Activated T-helper 1 cell treated with anti-CD3 and anti-CD28 coated beads, Interleukin-12 subunit alpha, Interleukin-12 subunit beta, Interleukin-2, Interleukin-4 antibody, amounts not matched to agents 30 ng/mL and 10 ng/mL and 1 ng/mL, durations not matched to agents 14 hours and 24 hours and 36 hours (primary cell): ENCODE measurements at regions not wholly inside any gene's neighbourhood (a gene's known extent, or its start where the extent isn't known, plus 50 kb on each side); places are given as distances from the start of the nearest gene placed in this dataset.

Source experiments
- DNase-seq: peaks from one replicate; pipeline ENCODE4 v3.0.0; 2021; ENCODE audit warnings: low spot score
- H3K27ac Mint-ChIP-seq: one replicate; pipeline ENCODE4 v1.8.0; 2021; ENCODE audit warnings: mild to moderate bottlenecking, mixed read lengths
- H3K27me3 Mint-ChIP-seq: one replicate; pipeline ENCODE4 v1.8.0; 2022; ENCODE audit warnings: mild to moderate bottlenecking, moderate library complexity, mixed read lengths; ENCODE audit not compliant: insufficient read depth
- H3K36me3 Mint-ChIP-seq: one replicate; pipeline ENCODE4 v1.8.0; 2021; ENCODE audit warnings: low read depth, mixed read lengths
- H3K4me1 Mint-ChIP-seq: one replicate; pipeline ENCODE4 v1.8.0; 2021; ENCODE audit warnings: low read depth, mixed read lengths
- H3K4me3 Mint-ChIP-seq: one replicate; pipeline ENCODE4 v1.8.0; 2021; ENCODE audit warnings: mild to moderate bottlenecking, moderate library complexity, mixed read lengths
- H3K9me3 Mint-ChIP-seq: one replicate; pipeline ENCODE4 v1.8.0; 2021; ENCODE audit warnings: mixed read lengths
- intact Hi-C: fragments of 100-400 bp; cut with micrococcal nuclease; formaldehyde crosslinking; loops from one replicate; pipeline ENCODE4 v1.15.1; 2024

- Mint-ChIP-seq H3K4me1 (no peaks in the 10 kb centered on the region), H3K27me3 (no peaks in the 10 kb centered on the region), H3K9me3 (no peaks in the 10 kb centered on the region), H3K27ac (no peak overlapping the region), H3K4me3 (no peak overlapping the region), H3K36me3 (no peaks in the 10 kb centered on the region)
- intact Hi-C loops = no loop called here
- DNase-seq = no peak
These were observed 482.5 kb downstream of the FLRT2 start for GRCh38 chr14:86012461-86012860.

GRCh38 chr14:86003998-86004397 is 474.1 kb downstream of the FLRT2 start:
- Mint-ChIP-seq H3K9me3 (no peaks in the 10 kb centered on the region), H3K4me3 (no peak overlapping the region), H3K27me3 (no peaks in the 10 kb centered on the region), H3K36me3 (no peaks in the 10 kb centered on the region), H3K4me1 (no peaks in the 10 kb centered on the region), H3K27ac (no peak overlapping the region)
- intact Hi-C loops = no loop called here
- no peak for DNase-seq

- Mint-ChIP-seq H3K9me3 (no peaks in the 10 kb centered on the region), H3K27me3 (no peaks in the 10 kb centered on the region), H3K4me3 (no peak overlapping the region), H3K4me1 (no peaks in the 10 kb centered on the region), H3K27ac (no peak overlapping the region), H3K36me3 (no peaks in the 10 kb centered on the region)
- DNase-seq = no peak
- intact Hi-C loops = no loop called here
These were observed 466.6 kb downstream of the FLRT2 start for GRCh38 chr14:85996551-85996950.

GRCh38 chr14:85991156-85991555 is 461.2 kb downstream of the FLRT2 start:
- intact Hi-C loops = no loop called here
- H3K27ac Mint-ChIP-seq = no peak overlapping the region
- H3K36me3 Mint-ChIP-seq = no peaks in the 10 kb centered on the region
- H3K4me1 Mint-ChIP-seq = no peaks in the 10 kb centered on the region
- no peak overlapping the region for H3K4me3 Mint-ChIP-seq
- peaks cover 5% of the 10 kb centered on the region for H3K9me3 Mint-ChIP-seq
- no peaks in the 10 kb centered on the region for H3K27me3 Mint-ChIP-seq
- no peak for DNase-seq

- Mint-ChIP-seq H3K27ac (no peak overlapping the region), H3K36me3 (no peaks in the 10 kb centered on the region), H3K27me3 (no peaks in the 10 kb centered on the region), H3K4me1 (no peaks in the 10 kb centered on the region), H3K9me3 (peaks cover 5% of the 10 kb centered on the region), H3K4me3 (no peak overlapping the region)
- intact Hi-C loops = no loop called here
- DNase-seq = no peak
These were observed 458.0 kb downstream of the FLRT2 start for GRCh38 chr14:85987907-85988306.

GRCh38 chr14:85987292-85987691 is 457.3 kb downstream of the FLRT2 start:
- Mint-ChIP-seq H3K4me3 (no peak overlapping the region), H3K27me3 (no peaks in the 10 kb centered on the region), H3K9me3 (peaks cover 5% of the 10 kb centered on the region), H3K36me3 (no peaks in the 10 kb centered on the region), H3K27ac (no peak overlapping the region), H3K4me1 (no peaks in the 10 kb centered on the region)
- no peak for DNase-seq
- intact Hi-C loops = no loop called here

GRCh38 chr14:85978582-85979250 is 448.8 kb downstream of the FLRT2 start:
- H3K9me3 Mint-ChIP-seq = peaks cover 4% of the 10 kb centered on the region
- H3K27ac Mint-ChIP-seq = no peak overlapping the region
- H3K36me3 Mint-ChIP-seq = no peaks in the 10 kb centered on the region
- no peaks in the 10 kb centered on the region for H3K4me1 Mint-ChIP-seq
- DNase-seq = no peak
- H3K27me3 Mint-ChIP-seq = no peaks in the 10 kb centered on the region
- intact Hi-C loops = no loop called here
- no peak overlapping the region for H3K4me3 Mint-ChIP-seq

- intact Hi-C loops = no loop called here
- Mint-ChIP-seq H3K27ac (no peak overlapping the region), H3K36me3 (no peaks in the 10 kb centered on the region), H3K4me3 (no peak overlapping the region), H3K9me3 (peaks cover 16% of the 10 kb centered on the region), H3K27me3 (no peaks in the 10 kb centered on the region), H3K4me1 (no peaks in the 10 kb centered on the region)
- no peak for DNase-seq
These were observed 444.7 kb downstream of the FLRT2 start for GRCh38 chr14:85974602-85975001.

- Mint-ChIP-seq H3K9me3 (peaks cover 6% of the 10 kb centered on the region), H3K27me3 (no peaks in the 10 kb centered on the region), H3K36me3 (no peaks in the 10 kb centered on the region), H3K27ac (no peak overlapping the region), H3K4me3 (no peak overlapping the region), H3K4me1 (no peaks in the 10 kb centered on the region)
- intact Hi-C loops = no loop called here
- DNase-seq = no peak
These were observed 433.5 kb downstream of the FLRT2 start for GRCh38 chr14:85963486-85963885.

- Mint-ChIP-seq H3K27ac (no peak overlapping the region), H3K27me3 (no peaks in the 10 kb centered on the region), H3K9me3 (peaks cover 6% of the 10 kb centered on the region), H3K36me3 (no peaks in the 10 kb centered on the region), H3K4me3 (no peak overlapping the region), H3K4me1 (no peaks in the 10 kb centered on the region)
- intact Hi-C loops = no loop called here
- no peak for DNase-seq
These were observed 430.8 kb downstream of the FLRT2 start for GRCh38 chr14:85960756-85961155.

- Mint-ChIP-seq H3K27me3 (no peaks in the 10 kb centered on the region), H3K4me1 (no peaks in the 10 kb centered on the region), H3K27ac (no peak overlapping the region), H3K4me3 (no peak overlapping the region), H3K36me3 (no peaks in the 10 kb centered on the region), H3K9me3 (peaks cover 6% of the 10 kb centered on the region)
- intact Hi-C loops = no loop called here
- no peak for DNase-seq
These were observed 429.1 kb downstream of the FLRT2 start for GRCh38 chr14:85959063-85959462.

- Mint-ChIP-seq H3K9me3 (peaks cover 6% of the 10 kb centered on the region), H3K27me3 (no peaks in the 10 kb centered on the region), H3K36me3 (no peaks in the 10 kb centered on the region), H3K4me1 (no peaks in the 10 kb centered on the region), H3K4me3 (no peak overlapping the region), H3K27ac (no peak overlapping the region)
- intact Hi-C loops = no loop called here
- DNase-seq = no peak
These were observed 428.1 kb downstream of the FLRT2 start for GRCh38 chr14:85958069-85958468.

- no peak for DNase-seq
- Mint-ChIP-seq H3K4me1 (no peaks in the 10 kb centered on the region), H3K27ac (no peak overlapping the region), H3K36me3 (no peaks in the 10 kb centered on the region), H3K9me3 (no peaks in the 10 kb centered on the region), H3K27me3 (no peaks in the 10 kb centered on the region), H3K4me3 (no peak overlapping the region)
- intact Hi-C loops = no loop called here
These were observed 423.3 kb downstream of the FLRT2 start for GRCh38 chr14:85953265-85953664.

- no peaks in the 10 kb centered on the region for H3K4me1 Mint-ChIP-seq
- peaks cover 10% of the 10 kb centered on the region for H3K9me3 Mint-ChIP-seq
These were observed 418.2 kb downstream of the FLRT2 start for GRCh38 chr14:85948153-85948552.

More at GRCh38 chr14:85948153-85948552, 418.2 kb downstream of the FLRT2 start:
- intact Hi-C loops = no loop called here
- Mint-ChIP-seq H3K36me3 (no peaks in the 10 kb centered on the region), H3K4me3 (no peak overlapping the region), H3K27ac (no peak overlapping the region), H3K27me3 (no peaks in the 10 kb centered on the region)
- no peak for DNase-seq
